OCI-LY7 (cell line): ENCODE measurements at regions not wholly inside any gene's neighbourhood (a gene's known extent, or its start where the extent isn't known, plus 50 kb on each side); places are given as distances from the start of the nearest gene placed in this dataset.

ENCODE experiments used
- CTCF ChIP-seq: fragments of 200-600 bp; sonication (generic); conservative IDR thresholded peaks from 2 replicates; pipeline ENCODE4 v1.5.1; 2014; ENCODE audit warnings: mild to moderate bottlenecking, antibody characterized with exemption, low read length, moderate library complexity, mixed read lengths
- EZH2phosphoT487 ChIP-seq: fragments of 200-600 bp; sonication (generic); IDR thresholded peaks from 2 replicates; pipeline ENCODE4 v1.6.1; 2018; ENCODE audit warnings: low read depth, borderline replicate concordance, mild to moderate bottlenecking, mixed run types, antibody characterized with exemption, low read length, moderate library complexity, mixed read lengths

- TF ChIP-seq CTCF (no peak), EZH2phosphoT487 (no peak)
Observed at GRCh38 chr10:121065330-121065729, 214.2 kb downstream of the WDR11 start.
